Activated CD8-positive, alpha-beta memory T cell treated with anti-CD3 and anti-CD28 coated beads for 48 hours (primary cell): ENCODE measurements at regions not wholly inside any gene's neighbourhood (a gene's known extent, or its start where the extent isn't known, plus 50 kb on each side); places are given as distances from the start of the nearest gene placed in this dataset.
"Not testable (repeated sequence)": the region's sequence is repeated elsewhere in the genome, so short reads cannot be mapped to it uniquely, and the experiment has no call there.

ENCODE experiments used
- DNase-seq, 3 experiments: peaks; one replicate each; pipeline ENCODE4 v3.0.0-alpha.2; 2020; ENCODE audit warnings: low read depth in 2 of 3, low spot score in 2 of 3

- peak; percentile 6 to 37 (median 17) for DNase-seq
Observed at GRCh38 chr6:165850434-165851019, 187.5 kb upstream of the PDE10A start.

DNA sequence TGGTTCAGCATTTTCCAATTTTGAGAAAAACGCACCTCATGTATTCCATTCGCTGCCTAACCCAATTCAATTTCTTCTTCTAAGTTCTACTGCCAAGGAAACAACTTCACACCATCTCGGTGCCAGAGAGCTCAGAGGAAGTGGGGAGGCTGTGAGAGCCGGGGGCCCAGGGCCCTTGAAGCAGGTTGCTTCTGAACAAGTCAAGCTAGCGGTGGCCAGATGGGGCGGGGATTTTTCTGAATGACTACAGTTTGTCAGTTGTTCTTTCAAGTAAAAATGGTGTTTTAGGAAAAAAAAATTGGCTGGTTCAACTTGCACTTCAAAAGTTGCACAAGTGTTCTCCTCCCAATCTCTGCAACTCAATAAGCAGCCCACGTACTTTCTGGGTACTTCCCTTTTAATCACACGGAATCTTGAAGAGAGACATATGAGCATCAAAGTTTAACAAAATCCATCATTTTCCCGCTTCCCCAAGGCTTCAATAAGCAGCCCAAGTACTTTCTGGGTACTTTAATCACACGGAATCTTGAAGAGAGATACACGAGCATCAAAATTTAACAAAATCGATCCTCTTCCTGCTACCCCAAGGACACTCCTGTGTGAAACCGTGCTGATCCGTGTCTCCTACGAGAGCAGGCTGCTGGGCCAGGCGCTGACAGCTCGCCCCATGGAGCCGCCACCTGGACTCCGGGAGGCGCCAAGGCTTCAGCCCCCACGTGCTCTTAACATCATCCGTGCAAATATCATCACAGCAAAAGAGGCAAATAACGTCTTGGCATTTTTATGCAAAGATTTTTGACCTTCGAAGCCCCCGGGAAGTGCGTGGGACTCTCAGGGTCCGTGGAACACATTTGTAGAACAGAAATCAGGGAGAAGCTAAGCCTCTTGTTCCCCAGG is 186.7 kb upstream of the PDE10A start:
- no peak for DNase-seq

DNA sequence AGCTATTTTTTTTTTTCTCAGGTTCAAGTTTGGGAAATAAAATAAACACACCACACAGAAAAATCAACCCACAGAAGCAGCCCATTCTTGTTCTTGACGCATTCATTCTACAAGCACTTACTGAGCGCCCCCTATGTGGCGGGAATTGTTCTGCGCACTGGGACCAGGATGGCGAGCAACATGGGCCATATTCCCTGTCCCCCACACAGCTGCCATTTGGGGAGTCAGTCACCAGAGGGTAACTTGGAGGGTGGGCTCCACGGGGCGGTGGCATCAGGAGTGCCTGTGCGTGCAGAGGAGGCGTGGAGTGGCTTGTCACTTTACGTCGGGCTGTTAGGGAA is 185.0 kb upstream of the PDE10A start:
- no peak for DNase-seq

DNA sequence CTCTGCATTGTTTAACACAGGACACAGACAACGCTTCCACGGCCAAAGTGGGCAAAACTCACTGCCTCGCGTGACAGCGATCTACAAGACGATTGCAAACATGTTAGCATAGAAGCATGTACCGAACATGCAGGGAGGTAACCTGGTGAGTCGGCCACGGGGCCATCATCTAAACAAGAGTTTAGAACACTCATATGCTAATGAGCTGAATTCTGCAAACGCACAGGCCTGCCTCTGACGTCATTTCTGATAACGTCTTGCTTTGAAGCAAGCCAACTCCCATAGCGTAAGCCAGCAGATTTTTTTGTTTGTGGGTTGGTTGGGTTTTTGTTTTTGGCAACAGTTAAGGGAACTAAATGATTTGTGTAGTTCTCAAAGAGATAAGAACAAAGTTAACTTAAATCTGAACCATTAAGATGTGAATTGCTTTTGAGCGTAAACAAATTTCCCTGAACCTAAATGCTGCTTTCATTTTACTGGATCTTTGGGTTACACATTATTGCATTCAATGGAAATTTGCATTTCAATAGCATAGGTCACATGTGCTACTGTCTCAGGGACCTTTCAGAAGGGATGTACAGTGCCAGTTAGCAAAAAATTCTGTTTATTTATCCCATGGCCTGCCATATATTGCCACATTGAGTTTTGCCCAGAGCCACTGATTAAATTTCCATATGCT is 184.5 kb upstream of the PDE10A start:
- no peak for DNase-seq

GRCh38 chr6:165846123-165846966 is 183.3 kb upstream of the PDE10A start:
- DNase-seq: no peak

- DNase-seq: no peak
Observed at GRCh38 chr6:165845493-165845892, 182.5 kb upstream of the PDE10A start.

- no peak for DNase-seq
Observed at GRCh38 chr6:165844801-165845364, 181.8 kb upstream of the PDE10A start.

DNA sequence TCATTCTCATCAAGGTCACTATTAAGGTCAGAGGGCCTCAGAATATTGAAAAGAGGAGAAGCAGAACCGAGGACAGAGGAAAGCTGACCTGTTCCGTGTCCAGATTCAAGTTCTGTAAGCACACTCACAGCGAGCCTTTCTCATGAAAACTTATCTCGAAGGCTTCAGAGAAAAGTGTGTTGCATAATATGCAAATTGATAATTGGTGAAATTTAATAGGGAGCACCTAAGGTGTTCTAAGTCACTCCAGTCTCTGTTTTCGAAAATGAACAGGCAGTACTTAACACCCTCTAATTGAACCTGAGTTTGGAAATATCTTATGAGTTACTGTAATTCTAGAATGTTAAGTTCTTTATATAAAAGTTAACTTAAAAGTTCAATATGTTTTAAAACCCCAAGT is 181.2 kb upstream of the PDE10A start:
- DNase-seq: no peak

- DNase-seq: no peak
Observed at GRCh38 chr6:165843568-165844113, 180.6 kb upstream of the PDE10A start.

- no peak for DNase-seq
Observed at GRCh38 chr6:165843121-165843520, 180.1 kb upstream of the PDE10A start.

DNA sequence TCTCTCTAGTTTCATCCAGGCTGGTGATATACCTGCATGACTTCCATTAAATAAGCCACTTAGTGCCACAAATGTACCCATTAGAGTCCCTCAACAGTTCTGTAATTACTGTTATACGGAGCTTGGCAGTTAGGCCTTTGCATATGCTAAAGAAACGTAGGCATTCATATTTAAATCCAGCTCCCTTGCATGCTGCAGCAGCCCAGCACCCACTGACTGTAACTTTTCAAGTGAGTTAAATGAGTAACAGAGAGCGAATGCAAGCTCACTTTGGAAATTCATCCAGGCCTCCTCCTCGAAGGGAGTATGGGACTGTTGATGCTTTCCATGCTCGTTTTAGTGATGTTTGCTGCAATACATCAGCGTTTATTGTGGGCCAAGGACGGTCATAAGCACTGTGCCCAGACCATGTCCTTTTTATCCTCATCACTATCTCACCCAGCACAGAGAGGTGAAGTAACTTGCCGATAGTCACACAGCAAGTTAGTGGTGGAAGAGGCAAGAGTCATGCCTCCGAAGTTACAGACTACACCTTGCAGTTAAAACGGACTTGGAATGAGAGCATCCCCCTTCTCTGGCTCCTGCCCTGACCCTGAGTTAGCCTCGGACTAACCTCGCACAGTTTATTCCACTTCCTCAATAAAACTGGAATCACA is 179.4 kb upstream of the PDE10A start:
- DNase-seq: no peak

DNA sequence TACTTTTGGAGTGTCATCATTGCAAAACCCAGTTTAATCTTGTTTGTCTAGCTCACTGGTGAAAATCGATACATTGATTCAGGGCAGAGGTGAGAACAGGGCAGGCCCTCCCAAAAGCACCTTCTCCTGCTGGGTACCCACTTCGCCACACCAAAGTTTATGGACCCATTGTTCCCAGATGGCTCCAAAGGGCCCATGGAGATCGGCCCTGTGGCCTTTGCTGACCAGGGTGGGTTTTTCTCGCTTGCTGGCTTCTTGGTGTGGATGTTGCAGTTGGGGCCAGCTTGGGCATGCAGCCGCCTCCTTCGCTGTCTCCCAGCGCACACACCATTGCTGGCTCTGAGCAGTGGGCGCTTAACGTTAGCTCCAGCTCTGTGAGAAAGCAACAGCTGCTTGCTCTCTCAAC is 178.1 kb upstream of the PDE10A start:
- no peak for DNase-seq

DNA sequence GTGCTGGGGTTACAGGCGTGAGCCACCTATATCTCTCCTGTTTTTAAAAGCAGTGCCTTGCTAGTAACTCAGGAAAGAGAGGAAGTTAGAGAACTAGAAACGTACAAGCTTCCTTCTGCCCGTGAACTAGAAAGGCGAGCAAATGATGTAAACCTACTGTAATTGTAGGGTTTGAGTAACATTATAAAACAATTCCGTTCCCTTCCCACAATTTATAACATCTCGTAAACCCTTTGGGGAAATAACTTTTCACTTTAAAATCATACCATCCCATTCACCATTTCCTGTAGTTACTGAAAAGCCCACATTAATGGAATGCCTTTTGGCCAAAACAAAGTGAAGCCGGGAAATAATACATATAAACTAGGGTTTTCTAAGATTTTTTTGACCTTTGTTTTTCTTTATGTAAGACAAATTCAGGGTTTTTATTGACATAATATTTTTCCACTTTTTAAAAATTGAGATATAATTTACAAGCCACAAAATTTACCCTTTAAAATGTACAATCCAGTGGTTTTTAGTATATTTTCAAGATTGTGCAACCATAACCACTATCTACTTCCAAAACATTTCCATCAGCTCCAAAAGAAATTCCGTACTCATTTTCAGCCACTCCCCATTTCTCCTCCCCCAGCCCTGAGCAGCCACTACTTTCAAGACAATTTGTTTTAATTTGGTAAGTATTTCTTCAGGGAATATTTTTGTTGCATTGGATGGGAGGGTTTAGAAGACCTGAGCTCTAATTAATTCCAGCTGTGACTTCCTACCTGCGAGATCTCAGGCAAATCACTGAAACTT is 175.1 kb upstream of the PDE10A start:
- DNase-seq: no peak

- not testable (repeated sequence) for DNase-seq
Observed at GRCh38 chr6:165836648-165837047, 173.6 kb upstream of the PDE10A start.

GRCh38 chr6:165835410-165835851 is 172.4 kb upstream of the PDE10A start:
- DNase-seq: no peak

DNA sequence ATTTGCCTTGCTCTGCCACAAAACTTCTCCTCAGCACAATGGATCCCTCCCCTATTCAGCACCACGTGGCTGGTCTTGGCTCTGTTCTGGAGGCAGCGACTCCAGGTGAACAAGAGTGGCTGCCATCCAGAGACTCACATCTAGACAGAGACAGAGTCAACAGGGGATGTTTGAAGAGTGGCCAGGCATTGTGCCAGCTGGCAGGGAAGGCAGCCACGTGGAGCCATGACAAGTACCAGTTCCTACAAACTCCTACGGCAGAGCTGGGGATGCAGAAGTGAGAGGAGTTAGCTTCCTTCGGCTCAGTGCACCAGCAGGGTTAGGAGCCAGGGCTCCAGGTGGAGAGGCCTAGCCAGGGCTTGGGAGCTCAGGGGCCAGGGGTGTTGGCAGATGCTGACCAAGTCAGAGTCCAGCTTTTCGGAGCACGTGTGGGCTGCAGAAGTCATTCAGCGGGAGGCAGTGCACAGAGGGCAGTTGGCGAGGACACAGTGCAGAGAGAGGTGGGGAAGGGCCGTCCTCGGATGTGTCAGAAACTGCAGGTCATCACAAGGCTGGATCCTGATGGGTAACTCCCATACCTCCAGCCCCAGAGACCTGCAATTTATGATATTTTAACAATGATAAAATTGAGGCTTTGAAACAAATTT is 171.7 kb upstream of the PDE10A start:
- DNase-seq: no peak

GRCh38 chr6:165833355-165833754 is 170.3 kb upstream of the PDE10A start:
- no peak for DNase-seq

GRCh38 chr6:165831812-165832510 is 168.9 kb upstream of the PDE10A start:
- DNase-seq: no peak
